ENCODE measurements at regions not wholly inside any gene's neighbourhood (a gene's known extent, or its start where the extent isn't known, plus 50 kb on each side); places are given as distances from the start of the nearest gene placed in this dataset.

- no peak for DNase-seq (ENCODE audit: low read depth, low spot score)
These were observed 94.1 kb downstream of the SIK1 start for GRCh38 chr21:43332861-43333297.

- DNase-seq (ENCODE audit: low read depth, low spot score): no peak
These were observed 94.7 kb downstream of the SIK1 start for GRCh38 chr21:43331962-43332828.

- DNase-seq (ENCODE audit: low read depth, low spot score): no peak
These were observed 95.6 kb downstream of the SIK1 start for GRCh38 chr21:43331111-43331961.

- no peak for DNase-seq (ENCODE audit: low read depth, low spot score)
These were observed 96.5 kb downstream of the SIK1 start for GRCh38 chr21:43330306-43330881.

- DNase-seq (ENCODE audit: low read depth, low spot score): no peak
These were observed 97.1 kb downstream of the SIK1 start for GRCh38 chr21:43329711-43330269.

- no peak for DNase-seq (ENCODE audit: low read depth, low spot score)
These were observed 97.8 kb downstream of the SIK1 start for GRCh38 chr21:43328958-43329691.

- no peak for DNase-seq (ENCODE audit: low read depth, low spot score)
These were observed 98.6 kb downstream of the SIK1 start for GRCh38 chr21:43328185-43328957.

GRCh38 chr21:43325968-43326715 lies 100.8 kb downstream of the SIK1 start:
- DNase-seq (ENCODE audit: low read depth, low spot score): no peak

- no peak for DNase-seq (ENCODE audit: low read depth, low spot score)
These were observed 101.9 kb downstream of the SIK1 start for GRCh38 chr21:43325036-43325435.

- DNase-seq (ENCODE audit: low read depth, low spot score): no peak
These were observed 102.3 kb downstream of the SIK1 start for GRCh38 chr21:43324596-43324995.

- DNase-seq (ENCODE audit: low read depth, low spot score): no peak
These were observed 103.5 kb downstream of the SIK1 start for GRCh38 chr21:43323244-43324005.

- DNase-seq (ENCODE audit: low read depth, low spot score): no peak
These were observed 104.1 kb downstream of the SIK1 start for GRCh38 chr21:43322805-43323204.

- DNase-seq (ENCODE audit: low read depth, low spot score): no peak
These were observed 104.6 kb downstream of the SIK1 start for GRCh38 chr21:43322311-43322710.

GRCh38 chr21:43321611-43322010 lies 105.3 kb downstream of the SIK1 start:
- no peak for DNase-seq (ENCODE audit: low read depth, low spot score)

GRCh38 chr21:43321111-43321510 lies 105.8 kb downstream of the SIK1 start:
- no peak for DNase-seq (ENCODE audit: low read depth, low spot score)

- no peak for DNase-seq (ENCODE audit: low read depth, low spot score)
These were observed 106.4 kb downstream of the SIK1 start for GRCh38 chr21:43320526-43320925.

GRCh38 chr21:43318841-43319781 lies 107.8 kb downstream of the SIK1 start:
- no peak for DNase-seq (ENCODE audit: low read depth, low spot score)

GRCh38 chr21:43318368-43318767 lies 108.6 kb downstream of the SIK1 start:
- DNase-seq (ENCODE audit: low read depth, low spot score): no peak

Data from activated CD4-positive, CD25-positive, alpha-beta regulatory T cell treated with anti-CD3 and anti-CD28 coated beads, Interleukin-2, amount 50 U/mL, for 16 hours (primary cell).